ENCODE measurements at regions not wholly inside any gene's neighbourhood (a gene's known extent, or its start where the extent isn't known, plus 50 kb on each side); places are given as distances from the start of the nearest gene placed in this dataset.

GRCh38 chr4:41431276-41431675 lies 106.7 kb upstream of the LIMCH1 start:
- H3K9ac ChIP-seq, result no peak overlapping the region
- TF ChIP-seq Cebpa-rat (IDR thresholded peaks at IDR 0.05), result no peak
- H3K27me3 ChIP-seq, result no peaks in the 10 kb centered on the region
- no peaks in the 10 kb centered on the region for H4K20me1 ChIP-seq
- no peak overlapping the region for H3K4me2 ChIP-seq
- H3K27ac ChIP-seq, result no peak overlapping the region
- H3K9me3 ChIP-seq, result no peaks in the 10 kb centered on the region
- no peaks in the 10 kb centered on the region for H3K36me3 ChIP-seq
- no peak overlapping the region for H3K4me3 ChIP-seq
- no peaks in the 10 kb centered on the region for H3K4me1 ChIP-seq

- Histone ChIP-seq H3K9me3 (no peaks in the 10 kb centered on the region), H3K4me2 (no peak overlapping the region), H3K9ac (no peak overlapping the region), H3K27me3 (no peaks in the 10 kb centered on the region), H3K36me3 (no peaks in the 10 kb centered on the region), H3K4me1 (peaks cover 4% of the 10 kb centered on the region), H3K27ac (no peak overlapping the region), H3K4me3 (no peak overlapping the region), H4K20me1 (no peaks in the 10 kb centered on the region)
- no peak for TF ChIP-seq Cebpa-rat (IDR thresholded peaks at IDR 0.05)
These were observed 105.7 kb upstream of the LIMCH1 start for GRCh38 chr4:41432219-41432618.

- Histone ChIP-seq H3K4me3 (no peak overlapping the region), H3K9ac (no peak overlapping the region), H3K27me3 (no peaks in the 10 kb centered on the region), H3K36me3 (no peaks in the 10 kb centered on the region), H4K20me1 (no peaks in the 10 kb centered on the region), H3K4me2 (no peak overlapping the region), H3K4me1 (peaks cover 8% of the 10 kb centered on the region), H3K27ac (no peak overlapping the region), H3K9me3 (no peaks in the 10 kb centered on the region)
- no peak for TF ChIP-seq Cebpa-rat (IDR thresholded peaks at IDR 0.05)
These were observed 105.1 kb upstream of the LIMCH1 start for GRCh38 chr4:41432881-41433280.

GRCh38 chr4:41433361-41433760 lies 104.6 kb upstream of the LIMCH1 start:
- peaks cover 8% of the 10 kb centered on the region for H3K4me1 ChIP-seq
- no peak overlapping the region for H3K9ac ChIP-seq
- no peak for TF ChIP-seq Cebpa-rat (IDR thresholded peaks at IDR 0.05)
- no peaks in the 10 kb centered on the region for H3K27me3 ChIP-seq
- no peaks in the 10 kb centered on the region for H4K20me1 ChIP-seq
- no peak overlapping the region for H3K4me2 ChIP-seq
- no peaks in the 10 kb centered on the region for H3K36me3 ChIP-seq
- no peak overlapping the region for H3K4me3 ChIP-seq
- H3K27ac ChIP-seq, result no peak overlapping the region
- H3K9me3 ChIP-seq, result no peaks in the 10 kb centered on the region

- no peak for TF ChIP-seq Cebpa-rat (IDR thresholded peaks at IDR 0.05)
- H3K4me3 ChIP-seq, result no peak overlapping the region
- no peak overlapping the region for H3K9ac ChIP-seq
- no peaks in the 10 kb centered on the region for H3K27me3 ChIP-seq
- H3K27ac ChIP-seq, result no peak overlapping the region
- no peak overlapping the region for H3K4me2 ChIP-seq
- no peaks in the 10 kb centered on the region for H3K9me3 ChIP-seq
- H3K36me3 ChIP-seq, result no peaks in the 10 kb centered on the region
- H3K4me1 ChIP-seq, result peaks cover 8% of the 10 kb centered on the region
- H4K20me1 ChIP-seq, result no peaks in the 10 kb centered on the region
These were observed 102.4 kb upstream of the LIMCH1 start for GRCh38 chr4:41435510-41435909.

- Histone ChIP-seq H4K20me1 (no peaks in the 10 kb centered on the region), H3K4me2 (no peak overlapping the region), H3K9ac (no peak overlapping the region), H3K27ac (no peak overlapping the region), H3K27me3 (no peaks in the 10 kb centered on the region), H3K4me1 (peaks cover 8% of the 10 kb centered on the region), H3K36me3 (no peaks in the 10 kb centered on the region), H3K9me3 (no peaks in the 10 kb centered on the region), H3K4me3 (no peak overlapping the region)
- TF ChIP-seq Cebpa-rat (IDR thresholded peaks at IDR 0.05), result no peak
These were observed 101.5 kb upstream of the LIMCH1 start for GRCh38 chr4:41436419-41436818.

GRCh38 chr4:41437111-41437536 lies 100.8 kb upstream of the LIMCH1 start:
- no peaks in the 10 kb centered on the region for H4K20me1 ChIP-seq
- H3K27me3 ChIP-seq, result no peaks in the 10 kb centered on the region
- H3K9me3 ChIP-seq, result no peaks in the 10 kb centered on the region
- peak overlapping the region; percentile 17; the same call in 1 of the 2 replicates for H3K4me2 ChIP-seq
- H3K9ac ChIP-seq, result no peak overlapping the region
- no peaks in the 10 kb centered on the region for H3K36me3 ChIP-seq
- H3K4me1 ChIP-seq, result peaks cover 8% of the 10 kb centered on the region
- H3K27ac ChIP-seq, result no peak overlapping the region
- TF ChIP-seq Cebpa-rat (IDR thresholded peaks at IDR 0.05), result no peak
- no peak overlapping the region for H3K4me3 ChIP-seq

- no peaks in the 10 kb centered on the region for H3K27me3 ChIP-seq
- no peaks in the 10 kb centered on the region for H3K36me3 ChIP-seq
- no peaks in the 10 kb centered on the region for H3K9me3 ChIP-seq
- no peak overlapping the region for H3K27ac ChIP-seq
- H3K4me2 ChIP-seq, result no peak overlapping the region
- H4K20me1 ChIP-seq, result no peaks in the 10 kb centered on the region
- H3K9ac ChIP-seq, result no peak overlapping the region
- TF ChIP-seq Cebpa-rat (IDR thresholded peaks at IDR 0.05), result no peak
- no peak overlapping the region for H3K4me3 ChIP-seq
- H3K4me1 ChIP-seq, result peaks cover 8% of the 10 kb centered on the region
These were observed 99.0 kb upstream of the LIMCH1 start for GRCh38 chr4:41438931-41439297.

- H3K4me2 ChIP-seq, result no peak overlapping the region
- H3K9me3 ChIP-seq, result no peaks in the 10 kb centered on the region
- no peak for TF ChIP-seq Cebpa-rat (IDR thresholded peaks at IDR 0.05)
- no peaks in the 10 kb centered on the region for H3K4me1 ChIP-seq
- H3K36me3 ChIP-seq, result no peaks in the 10 kb centered on the region
- H3K27ac ChIP-seq, result no peak overlapping the region
- no peak overlapping the region for H3K4me3 ChIP-seq
- no peaks in the 10 kb centered on the region for H4K20me1 ChIP-seq
- H3K9ac ChIP-seq, result no peak overlapping the region
- no peaks in the 10 kb centered on the region for H3K27me3 ChIP-seq
These were observed 95.1 kb upstream of the LIMCH1 start for GRCh38 chr4:41442810-41443209.

- H3K9ac ChIP-seq, result no peak overlapping the region
- H3K36me3 ChIP-seq, result no peaks in the 10 kb centered on the region
- no peak for TF ChIP-seq Cebpa-rat (IDR thresholded peaks at IDR 0.05)
- H3K27me3 ChIP-seq, result no peaks in the 10 kb centered on the region
- no peaks in the 10 kb centered on the region for H3K9me3 ChIP-seq
- H3K4me1 ChIP-seq, result no peaks in the 10 kb centered on the region
- no peaks in the 10 kb centered on the region for H4K20me1 ChIP-seq
- no peak overlapping the region for H3K27ac ChIP-seq
- H3K4me3 ChIP-seq, result no peak overlapping the region
- no peak overlapping the region for H3K4me2 ChIP-seq
These were observed 94.4 kb upstream of the LIMCH1 start for GRCh38 chr4:41443340-41444079.

- Histone ChIP-seq H3K9ac (no peak overlapping the region), H3K36me3 (no peaks in the 10 kb centered on the region), H4K20me1 (no peaks in the 10 kb centered on the region), H3K27ac (no peak overlapping the region), H3K4me1 (no peaks in the 10 kb centered on the region), H3K9me3 (no peaks in the 10 kb centered on the region), H3K27me3 (no peaks in the 10 kb centered on the region), H3K4me3 (no peak overlapping the region), H3K4me2 (no peak overlapping the region)
- no peak for TF ChIP-seq Cebpa-rat (IDR thresholded peaks at IDR 0.05)
These were observed 91.6 kb upstream of the LIMCH1 start for GRCh38 chr4:41446391-41446790.

Measured in BLaER1 (cell line).